ENCODE measurements at regions not wholly inside any gene's neighbourhood (a gene's known extent, or its start where the extent isn't known, plus 50 kb on each side); places are given as distances from the start of the nearest gene placed in this dataset.

DNA sequence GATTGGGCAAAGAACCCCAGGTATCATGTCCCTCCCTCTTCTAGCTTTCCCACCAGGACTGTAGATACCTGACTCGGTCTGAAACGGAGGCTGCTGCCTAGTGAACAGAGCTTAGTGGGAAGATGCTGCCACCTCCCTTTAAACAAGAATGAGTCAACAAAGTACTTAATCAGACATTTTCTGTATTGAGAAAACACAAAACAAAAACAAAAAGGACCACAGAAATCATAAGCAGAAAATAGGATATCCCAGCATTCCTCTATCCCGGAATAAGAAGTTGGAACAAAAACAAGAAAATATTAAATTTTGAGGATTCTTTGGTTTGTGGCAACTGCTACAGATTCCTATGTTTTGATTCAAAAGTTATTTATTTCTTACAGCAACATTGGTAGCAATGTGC, 51.7 kb upstream of the COL8A1 start:
- H3K27me3 ChIP-seq (ENCODE audit: insufficient read depth, low read length): no peaks in the 10 kb centered on the region
- H3K9ac ChIP-seq (ENCODE audit: low read depth, low read length): no peak overlapping the region
- H3K36me3 ChIP-seq (ENCODE audit: insufficient read depth, low read length): no peaks in the 10 kb centered on the region
- 84% methylated on average over 2 of the region's 3 CpGs for WGBS
- no peaks in the 10 kb centered on the region for H3K9me3 ChIP-seq (ENCODE audit: insufficient read depth, low read depth, low read length)
- H3K27ac ChIP-seq (ENCODE audit: low read depth, low read length): no peak overlapping the region
- H3K4me1 ChIP-seq (ENCODE audit: insufficient read depth, low read length): no peaks in the 10 kb centered on the region
- H3K4me3 ChIP-seq (ENCODE audit: low read length): no peak overlapping the region

DNA sequence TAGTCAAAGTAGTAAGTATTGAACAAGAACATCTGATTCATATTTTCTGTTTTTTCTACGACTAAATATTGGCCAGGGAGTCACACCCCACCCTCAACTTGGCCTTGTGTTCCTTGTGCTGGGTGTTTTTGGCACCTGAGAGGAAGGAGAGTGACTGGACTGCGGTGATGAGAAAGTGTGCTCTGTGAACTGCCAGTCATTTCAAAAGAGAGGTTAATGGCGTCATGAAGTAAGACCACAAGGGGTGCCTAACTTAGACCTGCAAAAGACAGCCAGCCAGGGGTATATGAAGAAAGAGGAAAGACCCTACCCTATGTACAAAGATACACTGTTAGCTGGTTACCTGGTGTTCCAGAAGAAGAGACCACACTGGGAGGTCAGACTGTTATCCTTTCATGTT, 58.4 kb upstream of the COL8A1 start:
- Histone ChIP-seq H3K9me3 (ENCODE audit: insufficient read depth, low read depth, low read length) (no peaks in the 10 kb centered on the region), H3K4me1 (ENCODE audit: insufficient read depth, low read length) (no peaks in the 10 kb centered on the region), H3K9ac (ENCODE audit: low read depth, low read length) (no peak overlapping the region), H3K27me3 (ENCODE audit: insufficient read depth, low read length) (no peaks in the 10 kb centered on the region), H3K4me3 (ENCODE audit: low read length) (no peak overlapping the region), H3K27ac (ENCODE audit: low read depth, low read length) (no peak overlapping the region), H3K36me3 (ENCODE audit: insufficient read depth, low read length) (no peaks in the 10 kb centered on the region)
- 96% methylated on average over 3 of the region's 3 CpGs for whole genome bisulfite sequencing

DNA sequence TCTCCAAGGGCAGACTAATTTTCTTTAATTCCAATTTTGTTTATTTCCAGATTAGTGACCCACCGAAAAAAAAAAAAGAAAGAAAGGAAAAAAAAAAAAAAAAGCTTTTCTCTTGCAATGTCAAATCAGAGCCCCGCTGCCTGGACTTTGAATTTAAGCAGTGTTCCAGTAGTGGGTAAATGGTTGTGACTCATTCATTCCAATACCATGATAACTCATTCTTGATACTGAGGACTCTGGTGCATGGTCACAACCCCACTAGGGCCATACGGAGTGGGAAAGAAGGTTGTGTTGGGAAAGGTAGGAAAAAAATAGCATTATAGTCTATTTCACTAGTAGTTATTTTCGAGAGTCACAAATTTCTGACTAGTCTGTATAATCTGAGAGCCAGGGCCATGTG, 59.1 kb upstream of the COL8A1 start:
- Histone ChIP-seq H3K9me3 (ENCODE audit: insufficient read depth, low read depth, low read length) (no peaks in the 10 kb centered on the region), H3K4me1 (ENCODE audit: insufficient read depth, low read length) (no peaks in the 10 kb centered on the region), H3K36me3 (ENCODE audit: insufficient read depth, low read length) (no peaks in the 10 kb centered on the region), H3K9ac (ENCODE audit: low read depth, low read length) (no peak overlapping the region), H3K27ac (ENCODE audit: low read depth, low read length) (no peak overlapping the region), H3K27me3 (ENCODE audit: insufficient read depth, low read length) (no peaks in the 10 kb centered on the region), H3K4me3 (ENCODE audit: low read length) (no peak overlapping the region)
- WGBS: 100% methylated on average over 1 of the region's 4 CpGs

DNA sequence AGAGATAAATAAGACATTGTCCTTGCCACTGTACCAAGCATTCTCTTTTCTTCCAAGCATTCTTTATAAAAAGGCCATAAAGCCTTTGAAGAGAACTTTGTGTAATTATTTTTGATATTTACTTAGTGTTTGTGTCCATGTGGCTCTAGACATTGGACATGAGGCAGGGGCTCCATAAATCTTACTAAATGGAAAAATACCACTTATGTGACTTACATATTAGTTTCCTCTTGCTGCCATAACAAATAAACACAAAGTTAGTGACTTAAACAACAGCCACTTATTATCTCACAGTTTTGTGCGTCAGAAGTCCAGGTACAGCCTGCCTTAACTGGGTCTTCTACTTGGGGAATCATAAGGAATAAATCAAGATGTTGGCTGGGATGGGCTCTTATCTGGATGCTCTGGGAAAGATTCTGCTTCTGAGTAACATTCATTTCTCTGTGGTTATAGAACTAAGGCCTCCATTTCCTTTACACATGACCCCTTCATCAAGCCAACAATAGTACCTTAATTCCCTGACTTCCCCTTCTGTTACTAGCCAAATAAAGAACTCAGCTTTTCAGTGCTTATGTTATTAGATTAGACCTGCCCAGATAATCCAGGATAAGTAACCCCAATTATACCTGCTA, 59.9 kb upstream of the COL8A1 start:
- WGBS: 92% methylated on average over 1 of the region's 1 CpG
- H3K27ac ChIP-seq (ENCODE audit: low read depth, low read length): no peak overlapping the region
- H3K36me3 ChIP-seq (ENCODE audit: insufficient read depth, low read length): no peaks in the 10 kb centered on the region
- H3K4me1 ChIP-seq (ENCODE audit: insufficient read depth, low read length): no peaks in the 10 kb centered on the region
- no peaks in the 10 kb centered on the region for H3K9me3 ChIP-seq (ENCODE audit: insufficient read depth, low read depth, low read length)
- H3K27me3 ChIP-seq (ENCODE audit: insufficient read depth, low read length): no peaks in the 10 kb centered on the region
- no peak overlapping the region for H3K4me3 ChIP-seq (ENCODE audit: low read length)
- H3K9ac ChIP-seq (ENCODE audit: low read depth, low read length): no peak overlapping the region

DNA sequence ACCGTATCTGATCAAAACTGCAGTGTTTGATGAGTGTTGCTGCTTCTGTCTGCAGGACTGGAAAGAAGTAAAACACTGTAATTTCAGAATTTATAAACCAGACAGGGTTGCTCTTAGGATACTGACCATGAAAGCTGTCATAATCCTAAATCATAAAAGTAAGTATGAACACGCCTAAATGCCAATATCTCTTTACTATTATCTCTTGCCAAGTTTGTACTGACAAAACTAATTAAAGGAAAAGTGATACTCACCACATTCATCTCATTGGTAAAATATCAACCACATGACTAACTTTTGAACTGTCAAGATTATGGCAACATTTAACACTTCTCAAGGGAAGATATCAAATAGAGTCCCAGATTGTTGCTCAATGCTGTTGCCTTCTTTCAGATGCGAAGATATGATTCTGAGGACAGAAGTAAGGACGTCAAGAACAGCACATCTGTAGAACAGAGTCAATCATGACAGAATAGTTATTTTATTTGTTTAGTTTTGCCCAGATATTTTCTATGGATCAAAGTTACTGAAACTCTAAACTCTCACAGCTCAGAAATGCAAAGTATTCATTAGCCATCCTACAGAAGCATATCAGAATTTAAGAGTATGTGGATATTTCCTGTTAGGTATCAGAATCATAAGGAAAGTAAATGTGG, 61.4 kb upstream of the COL8A1 start:
- H3K9ac ChIP-seq (ENCODE audit: low read depth, low read length): no peak overlapping the region
- H3K27ac ChIP-seq (ENCODE audit: low read depth, low read length): no peak overlapping the region
- 89% methylated on average over 4 of the region's 4 CpGs for WGBS
- H3K27me3 ChIP-seq (ENCODE audit: insufficient read depth, low read length): no peaks in the 10 kb centered on the region
- no peaks in the 10 kb centered on the region for H3K36me3 ChIP-seq (ENCODE audit: insufficient read depth, low read length)
- no peaks in the 10 kb centered on the region for H3K4me1 ChIP-seq (ENCODE audit: insufficient read depth, low read length)
- no peak overlapping the region for H3K4me3 ChIP-seq (ENCODE audit: low read length)
- H3K9me3 ChIP-seq (ENCODE audit: insufficient read depth, low read depth, low read length): no peaks in the 10 kb centered on the region

DNA sequence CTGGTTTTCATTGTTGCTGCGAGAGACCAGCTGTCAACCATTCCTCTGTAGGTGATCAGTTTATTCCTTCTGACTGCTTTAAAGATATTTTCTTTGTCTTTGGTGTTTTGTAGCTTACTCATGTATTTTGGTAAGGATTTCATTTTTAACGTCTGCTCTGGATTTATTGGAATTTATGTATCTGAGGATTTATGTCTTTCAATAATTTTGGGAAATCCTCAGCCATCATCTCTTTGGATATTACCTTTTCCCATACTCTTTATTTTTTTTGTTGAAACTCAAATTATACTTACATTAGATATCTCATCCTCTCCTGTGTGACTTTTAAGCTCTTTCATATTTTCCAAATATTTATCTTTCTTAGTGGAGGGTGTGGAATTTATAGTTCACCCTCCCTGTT, 62.7 kb upstream of the COL8A1 start:
- Histone ChIP-seq H3K27me3 (ENCODE audit: insufficient read depth, low read length) (no peaks in the 10 kb centered on the region), H3K27ac (ENCODE audit: low read depth, low read length) (no peak overlapping the region), H3K4me3 (ENCODE audit: low read length) (no peak overlapping the region), H3K9ac (ENCODE audit: low read depth, low read length) (no peak overlapping the region), H3K9me3 (ENCODE audit: insufficient read depth, low read depth, low read length) (no peaks in the 10 kb centered on the region), H3K4me1 (ENCODE audit: insufficient read depth, low read length) (no peaks in the 10 kb centered on the region), H3K36me3 (ENCODE audit: insufficient read depth, low read length) (no peaks in the 10 kb centered on the region)
- WGBS: 93% methylated on average over 2 of the region's 2 CpGs

DNA sequence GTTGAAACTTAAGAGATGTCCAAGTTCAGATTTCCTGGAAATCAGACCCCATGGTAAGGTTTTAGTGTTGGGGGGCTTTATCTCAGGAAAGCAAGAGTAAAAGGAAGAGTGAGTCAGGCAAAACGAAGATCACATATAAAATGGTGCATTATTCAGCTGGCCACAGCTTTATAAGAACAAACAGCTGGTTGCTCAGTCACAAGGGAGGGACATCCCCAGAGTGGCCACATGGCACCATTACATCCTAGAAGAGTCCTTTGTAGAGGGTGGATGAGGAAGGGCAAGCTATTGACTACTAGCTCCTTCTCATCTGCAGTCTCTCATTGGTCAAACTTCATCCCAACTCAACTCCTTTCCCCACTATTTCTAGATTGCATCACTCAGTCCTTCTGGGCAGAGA, 68.3 kb upstream of the COL8A1 start:
- H3K4me1 ChIP-seq (ENCODE audit: insufficient read depth, low read length): no peaks in the 10 kb centered on the region
- H3K27me3 ChIP-seq (ENCODE audit: insufficient read depth, low read length): no peaks in the 10 kb centered on the region
- H3K36me3 ChIP-seq (ENCODE audit: insufficient read depth, low read length): no peaks in the 10 kb centered on the region
- H3K4me3 ChIP-seq (ENCODE audit: low read length): no peak overlapping the region
- peaks cover 5% of the 10 kb centered on the region; the same call in 1 of the 2 replicates for H3K9me3 ChIP-seq (ENCODE audit: insufficient read depth, low read depth, low read length)
- H3K27ac ChIP-seq (ENCODE audit: low read depth, low read length): no peak overlapping the region
- H3K9ac ChIP-seq (ENCODE audit: low read depth, low read length): no peak overlapping the region
- 81% methylated on average over 1 of the region's 1 CpG for WGBS

DNA sequence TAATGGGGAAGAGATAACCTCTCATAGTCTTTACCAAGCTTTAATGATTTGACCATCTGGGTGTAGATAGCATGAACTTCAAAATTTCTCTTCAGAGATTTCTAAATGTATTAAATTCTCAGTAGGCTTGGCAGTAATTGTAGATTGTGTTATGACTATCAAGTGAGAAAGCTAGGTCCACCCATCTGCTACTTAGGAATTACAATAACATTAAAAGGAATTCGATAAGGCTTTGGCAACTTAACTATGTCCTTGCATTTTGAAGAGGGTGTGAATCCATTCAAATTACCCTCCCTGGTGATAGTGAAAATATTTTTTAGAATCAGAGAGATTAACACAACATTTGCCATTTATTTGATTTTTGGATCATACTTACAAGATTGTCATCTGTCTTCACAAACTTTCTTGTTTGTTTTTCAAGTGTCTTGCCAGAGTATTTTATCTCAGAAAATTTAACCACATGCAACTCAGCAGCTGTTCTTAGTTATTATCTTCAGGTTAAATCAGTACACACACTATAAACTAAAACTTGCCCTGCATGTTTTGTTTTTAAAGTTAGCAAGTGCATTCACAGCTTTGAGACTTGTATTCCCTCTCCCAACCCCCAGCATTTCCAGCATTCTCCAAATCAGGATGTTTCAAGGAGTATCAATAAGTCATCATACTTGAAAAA, 69.6 kb upstream of the COL8A1 start:
- no peaks in the 10 kb centered on the region for H3K27me3 ChIP-seq (ENCODE audit: insufficient read depth, low read length)
- H3K4me3 ChIP-seq (ENCODE audit: low read length): no peak overlapping the region
- H3K9me3 ChIP-seq (ENCODE audit: insufficient read depth, low read depth, low read length): peaks cover 5% of the 10 kb centered on the region; the same call in 1 of the 2 replicates
- no peak overlapping the region for H3K9ac ChIP-seq (ENCODE audit: low read depth, low read length)
- no peaks in the 10 kb centered on the region for H3K36me3 ChIP-seq (ENCODE audit: insufficient read depth, low read length)
- no CpG with 5 or more reads among the region's 1 CpG for WGBS
- no peaks in the 10 kb centered on the region for H3K4me1 ChIP-seq (ENCODE audit: insufficient read depth, low read length)
- no peak overlapping the region for H3K27ac ChIP-seq (ENCODE audit: low read depth, low read length)

DNA sequence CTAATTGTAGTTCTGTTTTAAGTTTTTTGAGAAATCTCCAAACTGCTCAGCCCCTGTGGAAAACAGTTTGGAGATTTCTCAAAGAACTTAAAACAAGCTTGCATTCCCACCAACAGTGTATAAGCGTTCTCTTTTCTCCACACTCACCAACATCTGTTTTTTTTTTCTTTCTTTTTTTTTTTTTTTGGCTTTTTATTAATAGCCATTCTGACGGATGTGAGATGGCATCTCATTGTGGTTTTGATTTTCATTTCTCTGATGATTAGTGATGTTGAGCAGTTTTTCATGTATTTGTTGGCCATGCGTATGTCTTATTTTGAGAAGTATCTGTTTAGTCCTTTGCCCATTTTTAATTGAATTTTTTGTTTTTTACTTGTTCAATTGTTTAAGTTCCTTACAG, 73.1 kb upstream of the COL8A1 start:
- peaks cover 5% of the 10 kb centered on the region; the same call in 1 of the 2 replicates for H3K9me3 ChIP-seq (ENCODE audit: insufficient read depth, low read depth, low read length)
- 98% methylated on average over 3 of the region's 3 CpGs for WGBS
- no peak overlapping the region for H3K27ac ChIP-seq (ENCODE audit: low read depth, low read length)
- H3K4me1 ChIP-seq (ENCODE audit: insufficient read depth, low read length): no peaks in the 10 kb centered on the region
- H3K4me3 ChIP-seq (ENCODE audit: low read length): no peak overlapping the region
- H3K9ac ChIP-seq (ENCODE audit: low read depth, low read length): no peak overlapping the region
- no peaks in the 10 kb centered on the region for H3K27me3 ChIP-seq (ENCODE audit: insufficient read depth, low read length)
- H3K36me3 ChIP-seq (ENCODE audit: insufficient read depth, low read length): no peaks in the 10 kb centered on the region

DNA sequence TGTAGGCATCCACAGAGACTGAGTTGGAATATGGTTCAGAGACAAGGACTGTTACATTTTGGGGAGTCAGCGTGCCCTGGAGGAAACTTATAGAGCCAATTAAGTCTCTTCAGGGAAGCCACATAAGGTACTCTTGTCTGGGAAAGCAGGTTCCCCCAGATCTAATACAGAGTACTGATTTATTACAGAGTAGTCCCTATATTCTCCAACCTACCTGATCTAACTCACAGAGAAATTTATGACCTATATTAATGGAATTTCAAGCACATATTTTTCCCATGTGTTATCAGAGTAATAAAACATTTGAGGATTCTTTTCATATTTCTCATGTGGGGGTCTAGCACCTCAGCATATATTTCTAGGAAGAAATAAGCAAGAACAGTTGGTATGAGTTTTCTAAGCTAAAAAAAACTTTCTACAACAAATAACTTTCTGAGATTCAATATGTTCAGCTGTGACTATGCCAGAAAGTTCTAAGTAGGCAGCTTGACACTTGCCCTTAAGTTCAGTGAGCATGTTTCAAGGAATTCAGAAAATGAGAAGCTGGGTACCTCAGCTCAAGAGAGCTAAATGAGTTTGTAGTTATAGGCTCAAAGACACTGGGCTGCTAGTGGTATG, 75.3 kb upstream of the COL8A1 start:
- WGBS: 95% methylated on average over 1 of the region's 1 CpG
- Histone ChIP-seq H3K9ac (ENCODE audit: low read depth, low read length) (no peak overlapping the region), H3K4me1 (ENCODE audit: insufficient read depth, low read length) (no peaks in the 10 kb centered on the region), H3K9me3 (ENCODE audit: insufficient read depth, low read depth, low read length) (peaks cover 5% of the 10 kb centered on the region; the same call in 1 of the 2 replicates), H3K4me3 (ENCODE audit: low read length) (no peak overlapping the region), H3K27ac (ENCODE audit: low read depth, low read length) (no peak overlapping the region), H3K27me3 (ENCODE audit: insufficient read depth, low read length) (no peaks in the 10 kb centered on the region), H3K36me3 (ENCODE audit: insufficient read depth, low read length) (no peaks in the 10 kb centered on the region)

DNA sequence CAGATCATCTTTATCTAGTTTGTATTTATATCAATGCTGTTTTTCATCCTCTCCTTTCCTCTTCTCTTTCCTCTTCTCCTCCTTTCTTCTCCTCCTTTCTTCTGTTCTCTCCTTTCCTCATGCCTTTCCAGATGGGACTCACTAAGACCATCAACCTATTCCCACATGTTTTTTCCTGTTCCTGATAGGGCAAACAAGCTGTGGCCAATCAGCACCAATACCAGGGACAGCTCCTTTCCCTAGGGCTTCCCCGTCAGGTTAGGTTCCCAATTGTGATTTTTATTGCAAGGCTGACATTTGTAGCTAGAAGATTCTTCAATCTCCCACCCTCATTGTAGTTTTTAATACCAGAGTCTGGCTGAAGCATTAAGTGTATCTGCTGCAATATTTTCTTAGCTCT, 76.3 kb upstream of the COL8A1 start:
- 20% methylated on average over 1 of the region's 1 CpG for WGBS
- no peak overlapping the region for H3K9ac ChIP-seq (ENCODE audit: low read depth, low read length)
- H3K27ac ChIP-seq (ENCODE audit: low read depth, low read length): no peak overlapping the region
- no peak overlapping the region for H3K4me3 ChIP-seq (ENCODE audit: low read length)
- no peaks in the 10 kb centered on the region for H3K36me3 ChIP-seq (ENCODE audit: insufficient read depth, low read length)
- H3K27me3 ChIP-seq (ENCODE audit: insufficient read depth, low read length): no peaks in the 10 kb centered on the region
- no peaks in the 10 kb centered on the region for H3K4me1 ChIP-seq (ENCODE audit: insufficient read depth, low read length)
- peaks cover 5% of the 10 kb centered on the region; the same call in 1 of the 2 replicates for H3K9me3 ChIP-seq (ENCODE audit: insufficient read depth, low read depth, low read length)

Data from HUES64 (cell line).